D341Med (cell line): ENCODE measurements at regions not wholly inside any gene's neighbourhood (a gene's known extent, or its start where the extent isn't known, plus 50 kb on each side); places are given as distances from the start of the nearest gene placed in this dataset.
"Not testable (repeated sequence)": the region's sequence is repeated elsewhere in the genome, so short reads cannot be mapped to it uniquely, and the experiment has no call there.

Experiments used
- DNase-seq: peaks from one replicate; pipeline ENCODE4 v3.0.0; 2012; ENCODE audit warnings: low spot score

- no peak for DNase-seq
These were observed 397.8 kb downstream of the SEC23A start for GRCh38 chr14:38705220-38705619.

- DNase-seq, result no peak
These were observed 398.8 kb downstream of the SEC23A start for GRCh38 chr14:38704220-38704619.

- no peak for DNase-seq
These were observed 406.1 kb downstream of the SEC23A start for GRCh38 chr14:38696925-38697324.

DNA sequence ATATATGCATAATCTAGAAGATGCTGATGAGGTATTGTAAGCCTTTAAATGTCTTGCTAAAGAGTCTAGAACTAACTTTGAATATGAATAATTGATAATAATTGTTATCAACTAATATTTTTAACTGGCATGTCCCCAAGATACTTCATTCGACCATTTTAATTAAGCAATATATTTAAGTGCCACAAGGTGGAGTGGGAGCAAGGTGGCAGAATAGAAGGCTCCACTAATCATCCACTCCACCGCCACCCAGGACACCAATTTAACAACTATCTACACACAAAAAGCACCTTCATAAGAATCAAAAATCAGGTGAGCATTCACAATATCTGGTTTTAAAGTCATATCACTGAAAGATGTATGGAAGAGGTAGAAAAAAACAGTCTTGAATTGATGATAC is 409.6 kb downstream of the SEC23A start:
- DNase-seq, result no peak

DNA sequence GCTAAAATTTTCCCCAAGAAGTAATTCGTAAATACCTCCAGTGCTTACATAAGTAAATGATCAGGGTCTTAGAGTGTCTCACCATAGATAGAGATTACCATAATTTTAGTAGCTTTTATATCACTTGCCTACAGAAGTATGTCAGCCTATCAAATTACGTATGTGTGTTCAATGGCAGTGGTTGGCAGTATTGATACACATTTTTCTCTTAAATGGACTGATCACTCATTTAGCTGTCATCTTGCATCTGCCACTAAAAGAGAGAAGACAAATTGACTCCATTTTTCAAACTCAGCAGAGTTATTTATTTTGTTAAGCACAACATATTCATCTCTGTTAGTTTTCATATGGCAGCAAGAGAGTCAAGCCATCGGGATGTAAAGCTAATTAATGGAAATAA is 413.1 kb upstream of the CLEC14A start:
- DNase-seq, result no peak

DNA sequence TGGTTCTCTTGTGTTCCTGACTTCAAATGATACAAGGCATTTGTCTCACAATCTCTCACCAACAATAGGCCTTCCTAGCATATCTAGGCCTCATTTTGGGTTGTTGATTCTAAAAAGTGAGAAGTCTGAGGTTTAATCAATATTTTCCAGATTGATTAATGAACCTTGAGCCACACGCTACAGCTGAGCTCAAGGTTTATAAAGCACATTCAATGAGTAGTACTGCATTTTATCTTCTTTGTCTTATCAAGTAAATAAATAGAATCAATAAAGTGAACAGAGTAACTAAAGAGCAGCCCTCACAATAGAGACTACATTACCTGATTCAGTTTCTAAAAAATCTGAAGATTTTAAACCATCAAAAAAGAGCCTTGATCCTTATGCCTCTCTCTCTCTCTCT is 407.5 kb upstream of the CLEC14A start:
- no peak for DNase-seq

DNA sequence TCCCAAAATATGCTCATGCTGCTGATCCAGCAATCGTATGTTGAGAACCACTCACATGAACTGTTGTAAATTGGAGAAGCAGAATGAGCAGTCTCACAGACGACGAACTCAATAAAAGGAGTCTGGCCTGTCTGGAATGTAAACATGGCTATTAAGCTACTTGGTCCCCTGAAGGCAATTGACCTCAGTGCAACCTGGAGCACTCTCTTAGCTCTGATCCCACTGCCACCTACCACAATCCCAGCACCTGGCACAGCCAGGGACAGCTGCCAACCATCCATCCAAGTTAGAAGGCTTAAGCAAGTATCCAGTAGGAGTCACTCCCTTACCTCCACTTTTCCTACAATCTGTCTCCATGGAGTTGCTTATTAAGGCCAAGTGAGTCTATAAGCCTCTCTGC is 406.9 kb upstream of the CLEC14A start:
- DNase-seq, result no peak

GRCh38 chr14:38646391-38646790 is 390.5 kb upstream of the CLEC14A start:
- DNase-seq, result no peak

GRCh38 chr14:38634913-38635312 is 379.0 kb upstream of the CLEC14A start:
- not testable (repeated sequence) for DNase-seq

DNA sequence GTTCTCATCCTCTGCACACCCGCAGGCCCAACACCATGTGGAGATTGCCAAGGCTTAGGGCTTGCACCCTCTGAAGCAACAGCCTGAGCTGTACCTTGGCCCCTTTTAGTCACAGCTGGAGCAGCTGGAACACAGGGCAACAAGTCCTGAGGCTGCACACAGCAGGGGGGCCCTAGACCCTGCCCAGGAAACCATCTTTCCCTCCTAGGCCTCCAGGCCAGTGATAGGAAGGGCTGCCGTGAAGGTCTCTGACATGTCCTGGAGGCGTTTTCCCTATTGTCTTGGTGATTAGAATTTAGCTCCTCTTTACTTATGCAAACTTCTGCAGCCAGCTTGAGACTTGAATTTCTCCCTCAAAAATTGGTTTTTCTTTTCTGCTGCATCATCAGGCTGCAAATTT is 373.5 kb upstream of the CLEC14A start:
- no peak for DNase-seq

- DNase-seq, result no peak
These were observed 371.3 kb upstream of the CLEC14A start for GRCh38 chr14:38627163-38627562.

- no peak for DNase-seq
These were observed 367.8 kb upstream of the CLEC14A start for GRCh38 chr14:38623661-38624060.

DNA sequence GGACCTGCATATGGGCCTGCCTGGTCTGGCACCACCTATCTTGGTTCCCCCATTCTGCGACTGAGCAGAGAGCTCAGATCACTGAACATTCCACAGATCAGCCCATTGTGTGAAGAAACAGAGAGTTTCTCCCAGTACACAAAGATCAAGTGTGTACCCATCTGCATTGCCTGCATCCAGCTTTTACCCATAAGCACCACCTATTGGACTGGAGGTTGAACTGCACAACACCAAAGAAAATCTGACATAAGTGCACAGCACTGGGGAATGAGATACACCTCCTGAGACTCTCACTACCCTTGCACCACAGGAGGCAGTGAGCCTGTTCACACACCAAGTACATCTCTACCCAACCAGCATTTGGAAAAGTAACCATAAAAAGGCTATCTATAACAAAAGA is 362.6 kb upstream of the CLEC14A start:
- no peak for DNase-seq

DNA sequence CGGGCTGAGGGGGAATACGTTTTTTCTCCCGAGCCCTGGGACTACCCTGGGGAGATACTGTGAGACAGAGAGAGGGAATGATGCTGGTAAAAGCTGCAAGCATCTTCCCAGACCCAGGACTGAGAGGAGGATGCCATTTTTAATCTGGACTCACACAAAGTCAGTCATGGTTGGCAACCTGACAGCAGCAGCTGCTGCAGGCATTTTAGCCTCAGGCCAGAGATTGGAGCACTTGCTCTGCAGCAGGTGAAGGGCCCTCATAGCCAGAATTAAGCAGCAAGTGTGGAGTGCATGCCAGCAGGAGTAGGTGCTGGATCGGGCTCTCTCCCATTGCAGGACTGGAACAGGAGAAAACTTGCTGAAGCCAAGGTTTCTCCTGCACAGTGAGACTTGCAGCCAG is 361.1 kb upstream of the CLEC14A start:
- DNase-seq, result no peak

- no peak for DNase-seq
These were observed 356.0 kb upstream of the CLEC14A start for GRCh38 chr14:38611928-38612327.

- no peak for DNase-seq
These were observed 352.4 kb upstream of the CLEC14A start for GRCh38 chr14:38608244-38608643.

GRCh38 chr14:38605193-38606114 is 349.6 kb upstream of the CLEC14A start:
- DNase-seq, result no peak

- not testable (repeated sequence) for DNase-seq
These were observed 344.7 kb upstream of the CLEC14A start for GRCh38 chr14:38600572-38600971.

DNA sequence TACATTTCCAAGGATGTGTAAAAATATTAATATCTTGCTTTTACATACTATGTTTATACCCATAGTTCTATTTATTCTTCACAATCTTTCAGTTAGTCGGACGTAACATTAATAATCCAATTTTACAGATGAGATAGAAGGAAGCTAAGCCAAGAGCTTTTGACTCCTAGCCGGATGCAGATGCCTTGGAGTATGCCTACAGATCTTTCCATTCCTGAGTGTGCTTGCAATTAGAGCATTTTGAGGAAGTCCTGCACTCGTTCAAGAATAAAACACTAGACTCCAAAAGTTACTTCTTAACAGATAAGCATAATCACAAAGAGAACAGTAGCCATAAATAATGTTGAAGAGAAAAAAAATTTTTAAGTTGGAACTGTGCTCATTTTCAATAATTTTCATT is 337.6 kb upstream of the CLEC14A start:
- no peak for DNase-seq

GRCh38 chr14:38592764-38593442 is 337.0 kb upstream of the CLEC14A start:
- no peak for DNase-seq

DNA sequence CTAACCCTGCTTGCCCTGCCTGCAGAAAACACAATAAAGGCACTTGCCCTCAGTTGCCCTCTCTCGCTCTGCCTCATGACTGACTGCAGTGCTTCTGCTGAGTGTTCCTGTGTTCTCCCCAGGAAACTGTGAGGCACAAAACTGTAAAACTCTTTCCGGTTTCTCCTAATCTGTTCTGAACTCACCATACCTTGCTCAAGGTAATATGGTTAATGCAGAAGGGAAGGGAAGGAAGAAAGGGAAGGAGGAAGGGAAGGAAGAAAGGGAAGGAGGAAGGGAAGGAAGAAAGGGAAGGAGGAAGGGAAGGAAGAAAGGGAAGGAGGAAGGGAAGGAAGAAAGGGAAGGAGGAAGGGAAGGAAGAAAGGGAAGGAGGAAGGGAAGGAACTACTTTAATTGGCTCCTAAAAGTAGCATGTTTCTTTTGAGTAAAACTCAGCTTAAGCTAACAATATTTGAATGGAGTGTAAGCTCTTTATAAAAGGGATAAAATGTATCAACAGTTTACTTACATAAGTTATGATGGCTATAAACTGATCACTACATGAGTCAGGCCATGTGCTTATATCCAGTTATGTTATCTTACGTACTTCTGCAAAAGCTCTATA is 334.0 kb upstream of the CLEC14A start:
- DNase-seq, result no peak

GRCh38 chr14:38583471-38583870 is 327.6 kb upstream of the CLEC14A start:
- DNase-seq, result no peak

- no peak for DNase-seq
These were observed 322.4 kb upstream of the CLEC14A start for GRCh38 chr14:38578278-38578681.
